ENCODE measurements at regions not wholly inside any gene's neighbourhood (a gene's known extent, or its start where the extent isn't known, plus 50 kb on each side); places are given as distances from the start of the nearest gene placed in this dataset.

- Histone ChIP-seq H3K27me3 (ENCODE audit: control insufficient read depth, insufficient read depth, low read length) (no peaks in the 10 kb centered on the region), H3K4me1 (ENCODE audit: control insufficient read depth, insufficient read depth, low read length) (no peaks in the 10 kb centered on the region), H3K9me3 (ENCODE audit: control insufficient read depth, insufficient read depth, low read length) (no peaks in the 10 kb centered on the region), H3K27ac (ENCODE audit: low read length) (no peak overlapping the region), H3K4me3 (ENCODE audit: low read length) (no peak overlapping the region), H3K36me3 (ENCODE audit: control insufficient read depth, insufficient read depth, low read length) (no peaks in the 10 kb centered on the region)
- WGBS (ENCODE audit: insufficient coverage, insufficient read length): no CpG with 5 or more reads among the region's 2 CpGs
- DNase-seq (ENCODE audit: low read depth, low spot score): no peak
Measured at GRCh38 chr4:14518136-14518535, 484.1 kb upstream of the CPEB2 start.

- H3K27ac ChIP-seq (ENCODE audit: low read length): no peak overlapping the region
- no peaks in the 10 kb centered on the region for H3K4me1 ChIP-seq (ENCODE audit: control insufficient read depth, insufficient read depth, low read length)
- no peaks in the 10 kb centered on the region for H3K27me3 ChIP-seq (ENCODE audit: control insufficient read depth, insufficient read depth, low read length)
- H3K9me3 ChIP-seq (ENCODE audit: control insufficient read depth, insufficient read depth, low read length): no peaks in the 10 kb centered on the region
- DNase-seq (ENCODE audit: low read depth, low spot score): no peak
- no peaks in the 10 kb centered on the region for H3K36me3 ChIP-seq (ENCODE audit: control insufficient read depth, insufficient read depth, low read length)
- H3K4me3 ChIP-seq (ENCODE audit: low read length): no peak overlapping the region
- no CpG with 5 or more reads among the region's 1 CpG for WGBS (ENCODE audit: insufficient coverage, insufficient read length)
Measured at GRCh38 chr4:14520171-14520570, 482.1 kb upstream of the CPEB2 start.

- no peaks in the 10 kb centered on the region for H3K9me3 ChIP-seq (ENCODE audit: control insufficient read depth, insufficient read depth, low read length)
- no peak for DNase-seq (ENCODE audit: low read depth, low spot score)
- no CpG with 5 or more reads among the region's 1 CpG for WGBS (ENCODE audit: insufficient coverage, insufficient read length)
- no peak overlapping the region for H3K27ac ChIP-seq (ENCODE audit: low read length)
- H3K4me3 ChIP-seq (ENCODE audit: low read length): no peak overlapping the region
- no peaks in the 10 kb centered on the region for H3K36me3 ChIP-seq (ENCODE audit: control insufficient read depth, insufficient read depth, low read length)
- no peaks in the 10 kb centered on the region; the same call in 1 of the 2 replicates for H3K4me1 ChIP-seq (ENCODE audit: control insufficient read depth, insufficient read depth, low read length)
- H3K27me3 ChIP-seq (ENCODE audit: control insufficient read depth, insufficient read depth, low read length): no peaks in the 10 kb centered on the region
Measured at GRCh38 chr4:14524276-14524675, 478.0 kb upstream of the CPEB2 start.

GRCh38 chr4:14528918-14529317 is 473.4 kb upstream of the CPEB2 start:
- Histone ChIP-seq H3K4me1 (ENCODE audit: control insufficient read depth, insufficient read depth, low read length) (no peaks in the 10 kb centered on the region; the same call in 1 of the 2 replicates), H3K9me3 (ENCODE audit: control insufficient read depth, insufficient read depth, low read length) (no peaks in the 10 kb centered on the region), H3K4me3 (ENCODE audit: low read length) (no peak overlapping the region), H3K27ac (ENCODE audit: low read length) (no peak overlapping the region), H3K27me3 (ENCODE audit: control insufficient read depth, insufficient read depth, low read length) (no peaks in the 10 kb centered on the region), H3K36me3 (ENCODE audit: control insufficient read depth, insufficient read depth, low read length) (no peaks in the 10 kb centered on the region)
- DNase-seq (ENCODE audit: low read depth, low spot score): no peak
- WGBS (ENCODE audit: insufficient coverage, insufficient read length): no CpG with 5 or more reads among the region's 2 CpGs

GRCh38 chr4:14529653-14530052 is 472.6 kb upstream of the CPEB2 start:
- H3K27me3 ChIP-seq (ENCODE audit: control insufficient read depth, insufficient read depth, low read length): no peaks in the 10 kb centered on the region
- WGBS (ENCODE audit: insufficient coverage, insufficient read length): no CpG with 5 or more reads among the region's 4 CpGs
- no peak overlapping the region for H3K27ac ChIP-seq (ENCODE audit: low read length)
- no peaks in the 10 kb centered on the region for H3K9me3 ChIP-seq (ENCODE audit: control insufficient read depth, insufficient read depth, low read length)
- DNase-seq (ENCODE audit: low read depth, low spot score): peak; percentile 37
- H3K4me1 ChIP-seq (ENCODE audit: control insufficient read depth, insufficient read depth, low read length): no peaks in the 10 kb centered on the region; the same call in 1 of the 2 replicates
- H3K36me3 ChIP-seq (ENCODE audit: control insufficient read depth, insufficient read depth, low read length): no peaks in the 10 kb centered on the region
- no peak overlapping the region for H3K4me3 ChIP-seq (ENCODE audit: low read length)

GRCh38 chr4:14532436-14532835 is 469.8 kb upstream of the CPEB2 start:
- H3K4me3 ChIP-seq (ENCODE audit: low read length): no peak overlapping the region
- H3K36me3 ChIP-seq (ENCODE audit: control insufficient read depth, insufficient read depth, low read length): no peaks in the 10 kb centered on the region
- no peaks in the 10 kb centered on the region; the same call in 1 of the 2 replicates for H3K4me1 ChIP-seq (ENCODE audit: control insufficient read depth, insufficient read depth, low read length)
- H3K9me3 ChIP-seq (ENCODE audit: control insufficient read depth, insufficient read depth, low read length): no peaks in the 10 kb centered on the region
- H3K27ac ChIP-seq (ENCODE audit: low read length): no peak overlapping the region
- no peak for DNase-seq (ENCODE audit: low read depth, low spot score)
- no peaks in the 10 kb centered on the region for H3K27me3 ChIP-seq (ENCODE audit: control insufficient read depth, insufficient read depth, low read length)

- WGBS (ENCODE audit: insufficient coverage, insufficient read length): no CpG with 5 or more reads among the region's 2 CpGs
- Histone ChIP-seq H3K4me1 (ENCODE audit: control insufficient read depth, insufficient read depth, low read length) (no peaks in the 10 kb centered on the region), H3K4me3 (ENCODE audit: low read length) (no peak overlapping the region), H3K27me3 (ENCODE audit: control insufficient read depth, insufficient read depth, low read length) (no peaks in the 10 kb centered on the region), H3K36me3 (ENCODE audit: control insufficient read depth, insufficient read depth, low read length) (no peaks in the 10 kb centered on the region), H3K27ac (ENCODE audit: low read length) (no peak overlapping the region), H3K9me3 (ENCODE audit: control insufficient read depth, insufficient read depth, low read length) (no peaks in the 10 kb centered on the region)
- no peak for DNase-seq (ENCODE audit: low read depth, low spot score)
Measured at GRCh38 chr4:14539246-14539645, 463.0 kb upstream of the CPEB2 start.

GRCh38 chr4:14545163-14545562 is 457.1 kb upstream of the CPEB2 start:
- Histone ChIP-seq H3K36me3 (ENCODE audit: control insufficient read depth, insufficient read depth, low read length) (no peaks in the 10 kb centered on the region), H3K9me3 (ENCODE audit: control insufficient read depth, insufficient read depth, low read length) (no peaks in the 10 kb centered on the region), H3K4me1 (ENCODE audit: control insufficient read depth, insufficient read depth, low read length) (no peaks in the 10 kb centered on the region), H3K27me3 (ENCODE audit: control insufficient read depth, insufficient read depth, low read length) (no peaks in the 10 kb centered on the region), H3K4me3 (ENCODE audit: low read length) (no peak overlapping the region), H3K27ac (ENCODE audit: low read length) (no peak overlapping the region)
- no peak for DNase-seq (ENCODE audit: low read depth, low spot score)
- 100% methylated on average over 3 of the region's 5 CpGs for WGBS (ENCODE audit: insufficient coverage, insufficient read length)

- DNase-seq (ENCODE audit: low read depth, low spot score): no peak
- whole genome bisulfite sequencing (ENCODE audit: insufficient coverage, insufficient read length): 100% methylated on average over 1 of the region's 4 CpGs
- Histone ChIP-seq H3K9me3 (ENCODE audit: control insufficient read depth, insufficient read depth, low read length) (no peaks in the 10 kb centered on the region), H3K27ac (ENCODE audit: low read length) (no peak overlapping the region), H3K27me3 (ENCODE audit: control insufficient read depth, insufficient read depth, low read length) (no peaks in the 10 kb centered on the region), H3K4me1 (ENCODE audit: control insufficient read depth, insufficient read depth, low read length) (no peaks in the 10 kb centered on the region), H3K36me3 (ENCODE audit: control insufficient read depth, insufficient read depth, low read length) (no peaks in the 10 kb centered on the region), H3K4me3 (ENCODE audit: low read length) (no peak overlapping the region)
Measured at GRCh38 chr4:14545807-14546206, 456.5 kb upstream of the CPEB2 start.

GRCh38 chr4:14552119-14552518 is 450.2 kb upstream of the CPEB2 start:
- Histone ChIP-seq H3K27ac (ENCODE audit: low read length) (no peak overlapping the region), H3K9me3 (ENCODE audit: control insufficient read depth, insufficient read depth, low read length) (no peaks in the 10 kb centered on the region), H3K4me3 (ENCODE audit: low read length) (no peak overlapping the region), H3K4me1 (ENCODE audit: control insufficient read depth, insufficient read depth, low read length) (no peaks in the 10 kb centered on the region), H3K27me3 (ENCODE audit: control insufficient read depth, insufficient read depth, low read length) (no peaks in the 10 kb centered on the region), H3K36me3 (ENCODE audit: control insufficient read depth, insufficient read depth, low read length) (no peaks in the 10 kb centered on the region)
- DNase-seq (ENCODE audit: low read depth, low spot score): no peak
- WGBS (ENCODE audit: insufficient coverage, insufficient read length): no CpG with 5 or more reads among the region's 6 CpGs

- H3K4me3 ChIP-seq (ENCODE audit: low read length): no peak overlapping the region
- H3K27ac ChIP-seq (ENCODE audit: low read length): no peak overlapping the region
- H3K27me3 ChIP-seq (ENCODE audit: control insufficient read depth, insufficient read depth, low read length): no peaks in the 10 kb centered on the region
- no peak for DNase-seq (ENCODE audit: low read depth, low spot score)
- no CpG with 5 or more reads among the region's 2 CpGs for WGBS (ENCODE audit: insufficient coverage, insufficient read length)
- no peaks in the 10 kb centered on the region for H3K36me3 ChIP-seq (ENCODE audit: control insufficient read depth, insufficient read depth, low read length)
- H3K9me3 ChIP-seq (ENCODE audit: control insufficient read depth, insufficient read depth, low read length): no peaks in the 10 kb centered on the region
- H3K4me1 ChIP-seq (ENCODE audit: control insufficient read depth, insufficient read depth, low read length): no peaks in the 10 kb centered on the region
Measured at GRCh38 chr4:14559646-14560045, 442.6 kb upstream of the CPEB2 start.

Data from iPS DF 6.9 (cell line).